ENCODE measurements at regions not wholly inside any gene's neighbourhood (a gene's known extent, or its start where the extent isn't known, plus 50 kb on each side); places are given as distances from the start of the nearest gene placed in this dataset.

- TF ChIP-seq ZBTB33 (IDR thresholded peaks at IDR 0.05; ENCODE audit: extremely low read depth, insufficient replicate concordance, low read length) (no peak), ZFX (IDR thresholded peaks at IDR 0.05) (no peak), SIN3A (IDR thresholded peaks at IDR 0.05; ENCODE audit: low read depth) (no peak)
These were observed 82.0 kb upstream of the PTHLH start (continued) for GRCh38 chr12:28054583-28054982.

GRCh38 chr12:28057856-28058615, 85.5 kb upstream of the PTHLH start:
- no peaks in the 10 kb centered on the region for H3K4me1 ChIP-seq (ENCODE audit: control insufficient read depth in 1 of 2, insufficient read depth in 2 of 2, low read length in 2 of 2)
- no TSS peak for BruUV-seq (replicated peaks)
- no peaks in the 10 kb centered on the region for H3K79me2 ChIP-seq (ENCODE audit: insufficient read depth, low read length)
- H3K9ac ChIP-seq (ENCODE audit: low read length) = no peak overlapping the region
- ChIA-PET POLR2A (no interaction called here), CTCF (no interaction called here), RAD21 (ENCODE audit: low non-redundant PET in 1 of 2, low total read pairs in 2 of 2, uncharacterized antibody in 2 of 2, unreplicated experiment in 2 of 2) (no interaction called here)
- no peaks in the 10 kb centered on the region for H3K9me3 ChIP-seq (ENCODE audit: control insufficient read depth in 1 of 2, insufficient read depth in 1 of 2, low read depth in 1 of 2, low read length in 2 of 2)
- no peak overlapping the region for H3K4me3 ChIP-seq (replicated peaks in 1 of 2; ENCODE audit: low read depth in 1 of 2, low read length in 2 of 2)
- no peak overlapping the region for H2AFZ ChIP-seq (ENCODE audit: low read depth, low read length, poor library complexity, severe bottlenecking)
- TF ChIP-seq SRF (IDR thresholded peaks at IDR 0.05; ENCODE audit: low read depth) (no peak), ZBTB33 (IDR thresholded peaks at IDR 0.05; ENCODE audit: extremely low read depth, insufficient replicate concordance, low read length) (no peak), RAD21 (IDR thresholded peaks at IDR 0.05; ENCODE audit: low read depth) (no peak), EGR1 (IDR thresholded peaks at IDR 0.05; ENCODE audit: low read depth) (no peak), FOSL1 (IDR thresholded peaks at IDR 0.05; ENCODE audit: low read depth) (no peak), ATF3 (IDR thresholded peaks at IDR 0.05) (no peak), YY1 (IDR thresholded peaks at IDR 0.05; ENCODE audit: extremely low read depth, insufficient replicate concordance, low read depth, low read length) (no peak), ZFX (IDR thresholded peaks at IDR 0.05) (no peak)
- DNase-seq (ENCODE audit: low read depth, low spot score) = no peak
- no peaks in the 10 kb centered on the region for H3K9me2 ChIP-seq (ENCODE audit: insufficient read depth)
- intact Hi-C loops (cut with micrococcal nuclease) = no loop called here
- ATAC-seq = no peak
- no peaks in the 10 kb centered on the region for H3K36me3 ChIP-seq (ENCODE audit: control insufficient read depth in 1 of 2, insufficient read depth in 2 of 2, low read length in 2 of 2)
- H3K27ac ChIP-seq (ENCODE audit: low read depth, low read length) = no peak overlapping the region
- H4K20me1 ChIP-seq (ENCODE audit: insufficient read depth) = no peaks in the 10 kb centered on the region
- H3K4me2 ChIP-seq (ENCODE audit: low read length) = no peak overlapping the region
- no peaks in the 10 kb centered on the region for H3K27me3 ChIP-seq (ENCODE audit: insufficient read depth, low read length)

All from HCT116 (cell line).